ENCODE measurements at regions not wholly inside any gene's neighbourhood (a gene's known extent, or its start where the extent isn't known, plus 50 kb on each side); places are given as distances from the start of the nearest gene placed in this dataset.

- H3K4me1 Mint-ChIP-seq (ENCODE audit: insufficient read depth, unreplicated experiment): no peaks in the 10 kb centered on the region
- no TSS peak for BruUV-seq (replicated peaks)
- no peaks in the 10 kb centered on the region for H3K27me3 Mint-ChIP-seq (ENCODE audit: insufficient read depth, unreplicated experiment)
- no peaks in the 10 kb centered on the region for H3K36me3 Mint-ChIP-seq (ENCODE audit: insufficient read depth, unreplicated experiment)
- no peak overlapping the region for H3K27ac Mint-ChIP-seq (ENCODE audit: low read depth, unreplicated experiment)
- H3K4me3 Mint-ChIP-seq (ENCODE audit: unreplicated experiment): no peak overlapping the region
- no peak for DNase-seq (ENCODE audit: unreplicated experiment)
- intact Hi-C loops (cut with micrococcal nuclease): no loop called here
- POLR2A ChIA-PET: no interaction called here
- no peaks in the 10 kb centered on the region for H3K9me3 Mint-ChIP-seq (ENCODE audit: unreplicated experiment)
- CTCF ChIA-PET: interaction anchor here (1.1 kb wide), 1 partner anchor 282 kb away, joined by 3 read pairs; no protein-coding TSS in a partner anchor
- TF ChIP-seq CTCF (IDR thresholded peaks at IDR 0.05; ENCODE audit: unreplicated experiment): no peak
Observed at GRCh38 chr5:77152441-77152840, 58.0 kb upstream of the PDE8B start.

- no TSS peak for BruUV-seq (replicated peaks)
- Mint-ChIP-seq H3K27ac (ENCODE audit: low read depth, unreplicated experiment) (no peak overlapping the region), H3K9me3 (ENCODE audit: unreplicated experiment) (no peaks in the 10 kb centered on the region), H3K4me1 (ENCODE audit: insufficient read depth, unreplicated experiment) (no peaks in the 10 kb centered on the region), H3K36me3 (ENCODE audit: insufficient read depth, unreplicated experiment) (no peaks in the 10 kb centered on the region), H3K4me3 (ENCODE audit: unreplicated experiment) (no peak overlapping the region), H3K27me3 (ENCODE audit: insufficient read depth, unreplicated experiment) (no peaks in the 10 kb centered on the region)
- no peak for TF ChIP-seq CTCF (IDR thresholded peaks at IDR 0.05; ENCODE audit: unreplicated experiment)
- CTCF ChIA-PET: interaction anchor here (0.6 to 1.6 kb wide), 7 partner anchors 9 to 721 kb away, joined by 3 to 4 read pairs (median 3); no protein-coding TSS in a partner anchor
- DNase-seq (ENCODE audit: unreplicated experiment): no peak
- POLR2A ChIA-PET: interaction anchor here (0.6 kb wide), 1 partner anchor 10 kb away, joined by 3 read pairs; no protein-coding TSS in a partner anchor
- intact Hi-C loops (cut with micrococcal nuclease): no loop called here
Observed at GRCh38 chr5:77151501-77151900, 59.0 kb upstream of the PDE8B start.

GRCh38 chr5:77146896-77147295, 59.8 kb upstream of the ZBED3 start:
- Mint-ChIP-seq H3K36me3 (ENCODE audit: insufficient read depth, unreplicated experiment) (no peaks in the 10 kb centered on the region), H3K27ac (ENCODE audit: low read depth, unreplicated experiment) (no peak overlapping the region), H3K9me3 (ENCODE audit: unreplicated experiment) (no peaks in the 10 kb centered on the region), H3K4me1 (ENCODE audit: insufficient read depth, unreplicated experiment) (peaks cover 17% of the 10 kb centered on the region), H3K27me3 (ENCODE audit: insufficient read depth, unreplicated experiment) (no peaks in the 10 kb centered on the region), H3K4me3 (ENCODE audit: unreplicated experiment) (no peak overlapping the region)
- DNase-seq (ENCODE audit: unreplicated experiment): no peak
- BruUV-seq (replicated peaks): no TSS peak
- ChIA-PET POLR2A (interaction anchor here (1.9 kb wide), 1 partner anchor 345 kb away, joined by 29 read pairs; the partner anchor contains the start of gene WDR41), CTCF (interaction anchor here (0.6 to 4.3 kb wide), 8 partner anchors 38 to 291 kb away, joined by 3 to 27 read pairs (median 4); no protein-coding TSS in a partner anchor)
- intact Hi-C loops (cut with micrococcal nuclease): no loop called here
- TF ChIP-seq CTCF (IDR thresholded peaks at IDR 0.05; ENCODE audit: unreplicated experiment): no peak

GRCh38 chr5:77145666-77146065, 58.6 kb upstream of the ZBED3 start:
- DNase-seq (ENCODE audit: unreplicated experiment): peak; percentile 26
- Mint-ChIP-seq H3K4me1 (ENCODE audit: insufficient read depth, unreplicated experiment) (peaks cover 17% of the 10 kb centered on the region), H3K27me3 (ENCODE audit: insufficient read depth, unreplicated experiment) (no peaks in the 10 kb centered on the region), H3K27ac (ENCODE audit: low read depth, unreplicated experiment) (no peak overlapping the region), H3K9me3 (ENCODE audit: unreplicated experiment) (no peaks in the 10 kb centered on the region), H3K36me3 (ENCODE audit: insufficient read depth, unreplicated experiment) (no peaks in the 10 kb centered on the region), H3K4me3 (ENCODE audit: unreplicated experiment) (no peak overlapping the region)
- intact Hi-C loops (cut with micrococcal nuclease): no loop called here
- POLR2A ChIA-PET: interaction anchor here (0.6 to 1.9 kb wide), 7 partner anchors 10 to 346 kb away, joined by 3 to 29 read pairs (median 4); partner anchors contain the start of gene WDR41
- TF ChIP-seq CTCF (IDR thresholded peaks at IDR 0.05; ENCODE audit: unreplicated experiment): no peak
- CTCF ChIA-PET: interaction anchor here (0.6 to 5.1 kb wide), 27 partner anchors 9 to 346 kb away, joined by 3 to 58 read pairs (median 4); partner anchors contain the start of genes WDR41 and ZBED3
- BruUV-seq (replicated peaks): no TSS peak

Data from MCF 10A (cell line).